Right lobe of liver (tissue), 4 donors: ENCODE measurements at regions not wholly inside any gene's neighbourhood (a gene's known extent, or its start where the extent isn't known, plus 50 kb on each side); places are given as distances from the start of the nearest gene placed in this dataset.

Source experiments
- CTCF ChIP-seq, 4 donors: fragments of 200-600 bp in 3 of 4; fragments of 450-650 bp in 1 of 4; IDR thresholded peaks; one replicate each; pipeline versions ENCODE4 v1.5.1 to v1.8.0; 2016 to 2022; ENCODE audit warnings: antibody characterized with exemption in 4 of 4, mild to moderate bottlenecking in 2 of 4
- POLR2A ChIP-seq: fragments of 450-650 bp; IDR thresholded peaks from one replicate; pipeline ENCODE4 v1.6.1; 2017; ENCODE audit warnings: antibody characterized with exemption, mild to moderate bottlenecking
- donor health status: DM: no; HTN: no; CAD: no.
- donor health status: DM: no; HTN: no; CAD: no.
- donor health status: DM: no; HTN: yes; CAD: no.

- TF ChIP-seq CTCF (IDR thresholded peaks at IDR 0.05) = peak in 2 of 4 donors; percentile 18 to 23
- no peak for TF ChIP-seq POLR2A
Measured at GRCh38 chr1:90614872-90615271, 102.2 kb downstream of the BARHL2 start.
